SK-N-SH (cell line): ENCODE measurements at regions not wholly inside any gene's neighbourhood (a gene's known extent, or its start where the extent isn't known, plus 50 kb on each side); places are given as distances from the start of the nearest gene placed in this dataset.

Experiments used
- CTCF ChIA-PET: fragments of 300-600, 350-600 bp; formaldehyde crosslinking; extraction: SDS; loops from one replicate; lab custom pipeline; 2021; lab: Yijun Ruan, JAX
- POLR2A ChIA-PET: fragments of 350-600 bp; sonication (Branson Sonifier 250); formaldehyde crosslinking; extraction: SDS; loops from one replicate; lab custom pipeline; 2020; ENCODE audit warnings: antibody characterized with exemption, inconsistent platforms; lab: Yijun Ruan, JAX
- DNase-seq: peaks from one replicate; pipeline ENCODE4 v3.0.0; 2012
- H2AFZ ChIP-seq: fragments of 200-600 bp; sonication (generic); 2 replicates; pipeline ENCODE4 v1.8.1; 2016; ENCODE audit warnings: antibody characterized with exemption, mild to moderate bottlenecking, low read depth
- H3F3A ChIP-seq: fragments of 200-600 bp; sonication (generic); replicated peaks from 2 replicates; pipeline ENCODE3; 2016; ENCODE audit warnings: antibody characterized with exemption, mild to moderate bottlenecking; ENCODE audit not compliant: insufficient read depth
- H3K27ac ChIP-seq, 2 experiments: fragments of 200-500 bp in 1 of 2; fragments of 200-600 bp in 1 of 2; sonication (Bioruptor generic) in 1 of 2; sonication (generic), shearing (Covaris generic) in 1 of 2; 2 replicates each; pipeline versions ENCODE4 v1.5.1 to v1.6.1; 2014 to 2016; ENCODE audit warnings: low read depth in 2 of 2, inconsistent platforms in 1 of 2, low read length in 1 of 2, mild to moderate bottlenecking in 1 of 2, mixed read lengths in 1 of 2
- H3K27me3 ChIP-seq: fragments of 200-600 bp; sonication (generic), shearing (Covaris generic); 2 replicates; pipeline ENCODE4 v1.6.1; 2016; ENCODE audit warnings: mixed run types; ENCODE audit not compliant: insufficient read depth
- H3K36me3 ChIP-seq, 2 experiments: fragments of 200-500 bp in 1 of 2; fragments of 200-600 bp in 1 of 2; sonication (Bioruptor generic) in 1 of 2; sonication (generic) in 1 of 2; replicated peaks in 1 of 2; 2 replicates each; pipeline versions ENCODE3 to v1.5.1; 2014 to 2016; ENCODE audit warnings: low read length in 1 of 2, mild to moderate bottlenecking in 1 of 2; ENCODE audit not compliant: insufficient read depth in 2 of 2, control insufficient read depth in 1 of 2
- H3K4me1 ChIP-seq, 2 experiments: fragments of 200-500 bp in 1 of 2; fragments of 200-600 bp in 1 of 2; sonication (Bioruptor generic) in 1 of 2; sonication (generic), shearing (Covaris generic) in 1 of 2; 2 replicates each; pipeline versions ENCODE4 v1.5.1 to v1.6.1; 2014 to 2016; ENCODE audit warnings: low read depth in 1 of 2, low read length in 1 of 2, mixed run types in 1 of 2; ENCODE audit not compliant: insufficient read depth in 2 of 2, control insufficient read depth in 1 of 2
- H3K4me2 ChIP-seq: fragments of 200-600 bp; sonication (generic), shearing (Covaris generic); 2 replicates; pipeline ENCODE4 v1.6.1; 2017; ENCODE audit warnings: mixed run types
- H3K4me3 ChIP-seq, 2 experiments: fragments of 200-500 bp in 1 of 2; fragments of 200-600 bp in 1 of 2; sonication (Bioruptor generic) in 1 of 2; sonication (generic), shearing (Covaris generic) in 1 of 2; 2 replicates each; pipeline versions ENCODE4 v1.5.1 to v1.8.1; 2014 to 2016; ENCODE audit warnings: low read depth in 2 of 2, inconsistent platforms in 1 of 2, low read length in 1 of 2, mild to moderate bottlenecking in 1 of 2, mixed read lengths in 1 of 2, moderate library complexity in 1 of 2
- H3K79me2 ChIP-seq: fragments of 200-600 bp; sonication (generic); 2 replicates; pipeline ENCODE4 v1.8.1; 2017; ENCODE audit warnings: mild to moderate bottlenecking; ENCODE audit not compliant: insufficient read depth
- H3K9ac ChIP-seq: fragments of 200-600 bp; sonication (generic); 2 replicates; pipeline ENCODE4 v1.6.1; 2017; ENCODE audit warnings: mixed run types
- H3K9me2 ChIP-seq: fragments of 200-600 bp; sonication (generic); 2 replicates; pipeline ENCODE4 v1.6.1; 2017; ENCODE audit warnings: mixed run types
- H3K9me3 ChIP-seq: fragments of 200-600 bp; sonication (generic); 2 replicates; pipeline ENCODE4 v1.6.1; 2017; ENCODE audit warnings: mixed run types, mild to moderate bottlenecking, moderate library complexity
- H4K20me1 ChIP-seq: fragments of 200-600 bp; sonication (generic); 2 replicates; pipeline ENCODE4 v1.6.1; 2017; ENCODE audit warnings: mild to moderate bottlenecking, mixed run types; ENCODE audit not compliant: insufficient read depth
- ELF1 ChIP-seq: IDR thresholded peaks from 2 replicates; pipeline ENCODE4 v1.4.0; 2012
- EZH2phosphoT487 ChIP-seq: fragments of 200-600 bp; sonication (generic); IDR thresholded peaks from 2 replicates; pipeline ENCODE4 v1.6.1; 2017; ENCODE audit warnings: low read depth, mixed run types, mild to moderate bottlenecking, antibody characterized with exemption, moderate library complexity, borderline replicate concordance
- FOSL2 ChIP-seq: IDR thresholded peaks from 2 replicates; pipeline ENCODE4 v1.4.0; 2012; ENCODE audit warnings: low read depth, mild to moderate bottlenecking, moderate library complexity, borderline replicate concordance
- FOXJ3 ChIP-seq: sonication (generic); formaldehyde crosslinking; IDR thresholded peaks from 2 replicates; pipeline ENCODE4 v1.5.1; 2020; ENCODE audit warnings: mild to moderate bottlenecking, missing genetic modification reagents
- FOXM1 ChIP-seq: IDR thresholded peaks from 2 replicates; pipeline ENCODE4 v1.4.0; 2012; ENCODE audit warnings: low read depth, mild to moderate bottlenecking
- GABPA ChIP-seq: IDR thresholded peaks from 2 replicates; pipeline ENCODE4 v1.4.0; 2012; ENCODE audit warnings: low read depth, mild to moderate bottlenecking
- MEF2A ChIP-seq: IDR thresholded peaks from 2 replicates; pipeline ENCODE4 v1.4.0; 2012; ENCODE audit warnings: low read depth, borderline replicate concordance
- NRF1 ChIP-seq: IDR thresholded peaks from 2 replicates; pipeline ENCODE4 v1.6.1; 2012; ENCODE audit warnings: low read depth, mild to moderate bottlenecking, low read length
- POLR2AphosphoS5 ChIP-seq: IDR thresholded peaks from 2 replicates; pipeline ENCODE4 v1.6.1; 2012; ENCODE audit warnings: low read depth, low read length
- RAD21 ChIP-seq: IDR thresholded peaks from 2 replicates; pipeline ENCODE4 v1.6.1; 2012; ENCODE audit warnings: mild to moderate bottlenecking, low read length
- RXRA ChIP-seq: IDR thresholded peaks from 2 replicates; pipeline ENCODE4 v1.4.0; 2012; ENCODE audit warnings: low read depth, mild to moderate bottlenecking, borderline replicate concordance
- SIN3A ChIP-seq: IDR thresholded peaks from 2 replicates; pipeline ENCODE4 v1.6.1; 2012; ENCODE audit warnings: low read depth, mild to moderate bottlenecking, low read length, moderate library complexity, borderline replicate concordance
- TCF12 ChIP-seq: IDR thresholded peaks from 2 replicates; pipeline ENCODE4 v1.4.0; 2012
- TEAD4 ChIP-seq: IDR thresholded peaks from 2 replicates; pipeline ENCODE4 v1.4.0; 2012; ENCODE audit warnings: mild to moderate bottlenecking, borderline replicate concordance; ENCODE audit not compliant: insufficient read depth
- YY1 ChIP-seq: IDR thresholded peaks from 2 replicates; pipeline ENCODE4 v1.4.0; 2012; ENCODE audit warnings: low read depth, mild to moderate bottlenecking
- WGBS: methylation state at CpG from one replicate; pipeline ENCODE4 v1.1.6; 2017; ENCODE audit warnings: low lambda C conversion rate; 5-methylcytosine and 5-hydroxymethylcytosine counted together
- TF ChIP-seq, protein P1 (sequence below): IDR thresholded peaks from 2 replicates; pipeline ENCODE4 v1.4.0; 2012; ENCODE audit warnings: low read depth, borderline replicate concordance
- TF ChIP-seq, protein P2 (sequence below): IDR thresholded peaks from 2 replicates; pipeline ENCODE4 v1.4.0; 2012; ENCODE audit warnings: low read depth, borderline replicate concordance
- TF ChIP-seq, protein P3 (sequence below): fragments of 150-350 bp; IDR thresholded peaks from 2 replicates; pipeline ENCODE4 v1.6.1; 2016; ENCODE audit warnings: mild to moderate bottlenecking, low read depth, low read length
- TF ChIP-seq, protein P4 (sequence below): fragments of 150-350 bp; IDR thresholded peaks from 2 replicates; pipeline ENCODE4 v1.6.1; 2017; ENCODE audit warnings: antibody characterized with exemption, low read length, low read depth, borderline replicate concordance

DNA sequence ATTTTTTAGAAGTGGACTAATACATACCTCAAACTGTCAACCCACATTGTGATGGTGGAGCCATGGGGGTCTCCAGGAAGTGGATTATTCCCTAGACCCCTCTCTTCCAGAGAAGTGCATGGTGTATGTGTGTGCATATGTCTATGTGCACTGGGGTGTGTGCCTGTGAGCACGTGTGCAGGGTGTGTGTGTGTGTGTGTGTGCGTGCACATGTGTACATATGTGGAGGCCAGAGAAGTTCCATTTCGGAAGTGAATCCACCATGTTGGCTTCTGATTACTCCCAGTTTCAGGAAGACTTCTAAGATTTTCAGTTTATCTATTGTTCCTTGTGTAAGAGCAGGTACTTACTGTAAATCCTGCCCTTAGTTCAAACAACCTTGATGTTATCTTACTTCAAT lies 208.5 kb upstream of the SULF2 start:
- POLR2A ChIA-PET: no interaction called here
- Histone ChIP-seq H3K79me2 (no peaks in the 10 kb centered on the region), H4K20me1 (no peaks in the 10 kb centered on the region), H2AFZ (no peak overlapping the region), H3K9me3 (no peaks in the 10 kb centered on the region), H3F3A (no peaks in the 10 kb centered on the region), H3K4me2 (no peak overlapping the region), H3K36me3 (no peaks in the 10 kb centered on the region), H3K27ac (no peak overlapping the region), H3K9ac (no peak overlapping the region)
- DNase-seq: no peak
- TF ChIP-seq ELF1: no peak
- no peak for TF ChIP-seq TEAD4
- no peak for TF ChIP-seq TCF12
- TF ChIP-seq, protein P1, sequence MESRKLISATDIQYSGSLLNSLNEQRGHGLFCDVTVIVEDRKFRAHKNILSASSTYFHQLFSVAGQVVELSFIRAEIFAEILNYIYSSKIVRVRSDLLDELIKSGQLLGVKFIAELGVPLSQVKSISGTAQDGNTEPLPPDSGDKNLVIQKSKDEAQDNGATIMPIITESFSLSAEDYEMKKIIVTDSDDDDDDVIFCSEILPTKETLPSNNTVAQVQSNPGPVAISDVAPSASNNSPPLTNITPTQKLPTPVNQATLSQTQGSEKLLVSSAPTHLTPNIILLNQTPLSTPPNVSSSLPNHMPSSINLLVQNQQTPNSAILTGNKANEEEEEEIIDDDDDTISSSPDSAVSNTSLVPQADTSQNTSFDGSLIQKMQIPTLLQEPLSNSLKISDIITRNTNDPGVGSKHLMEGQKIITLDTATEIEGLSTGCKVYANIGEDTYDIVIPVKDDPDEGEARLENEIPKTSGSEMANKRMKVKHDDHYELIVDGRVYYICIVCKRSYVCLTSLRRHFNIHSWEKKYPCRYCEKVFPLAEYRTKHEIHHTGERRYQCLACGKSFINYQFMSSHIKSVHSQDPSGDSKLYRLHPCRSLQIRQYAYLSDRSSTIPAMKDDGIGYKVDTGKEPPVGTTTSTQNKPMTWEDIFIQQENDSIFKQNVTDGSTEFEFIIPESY: no peak
- no peak for TF ChIP-seq GABPA
- TF ChIP-seq EZH2phosphoT487: no peak
- no peak for TF ChIP-seq FOXJ3 (CRISPR knock-in tag)
- no peak for TF ChIP-seq RAD21
- no peak for TF ChIP-seq FOXM1
- no peak for TF ChIP-seq RXRA
- TF ChIP-seq YY1: no peak
- no peak for TF ChIP-seq POLR2AphosphoS5
- no peak for TF ChIP-seq MEF2A
- TF ChIP-seq, protein P2, sequence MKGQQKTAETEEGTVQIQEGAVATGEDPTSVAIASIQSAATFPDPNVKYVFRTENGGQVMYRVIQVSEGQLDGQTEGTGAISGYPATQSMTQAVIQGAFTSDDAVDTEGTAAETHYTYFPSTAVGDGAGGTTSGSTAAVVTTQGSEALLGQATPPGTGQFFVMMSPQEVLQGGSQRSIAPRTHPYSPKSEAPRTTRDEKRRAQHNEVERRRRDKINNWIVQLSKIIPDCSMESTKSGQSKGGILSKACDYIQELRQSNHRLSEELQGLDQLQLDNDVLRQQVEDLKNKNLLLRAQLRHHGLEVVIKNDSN: no peak
- TF ChIP-seq, all 33 proteins: peak for 0
- 47% methylated on average over 3 of the region's 3 CpGs for WGBS
- no peak overlapping the region for H3K4me3 ChIP-seq
- H3K9me2 ChIP-seq: no peaks in the 10 kb centered on the region
- CTCF ChIA-PET: no interaction called here
- H3K4me1 ChIP-seq: peaks cover 0 to 15% of the 10 kb centered on the region in 2 experiments; a peak in 1 of 4 replicates
- no peaks in the 10 kb centered on the region for H3K27me3 ChIP-seq

DNA sequence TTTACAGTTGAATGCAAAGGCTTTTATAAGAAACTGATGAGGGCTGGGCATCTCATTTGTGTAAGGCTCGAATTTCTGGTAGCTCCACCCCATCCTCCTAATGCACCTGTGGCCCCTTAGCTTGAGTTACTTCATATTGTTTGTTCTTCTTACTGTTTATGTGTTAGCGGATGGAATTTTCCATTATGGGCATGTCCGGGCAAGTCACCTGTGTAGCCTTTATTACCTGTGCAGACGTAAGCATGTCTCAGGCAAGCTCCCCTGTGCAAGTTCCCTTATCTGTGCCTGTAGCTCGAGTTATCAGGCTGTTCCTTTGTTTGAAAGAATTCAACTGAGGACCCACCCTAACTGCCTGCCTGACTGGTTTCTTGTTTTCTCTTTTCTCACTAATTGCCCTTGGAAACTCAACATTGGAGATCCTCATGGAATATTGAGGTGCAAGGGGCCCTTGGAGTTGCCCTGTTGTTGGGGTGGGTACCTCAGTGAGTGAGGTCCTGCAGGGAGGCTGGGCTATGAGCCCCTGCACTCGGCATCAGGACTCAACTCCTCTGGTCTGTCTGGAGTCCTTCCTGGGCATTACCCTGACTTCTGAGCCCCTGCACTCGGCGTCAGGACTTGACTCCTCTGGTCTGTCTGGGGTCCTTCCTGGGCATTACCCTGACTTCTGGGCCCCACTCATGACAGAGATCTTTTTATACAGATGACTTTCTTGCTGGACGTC lies 207.9 kb upstream of the SULF2 start:
- H2AFZ ChIP-seq: no peak overlapping the region
- CTCF ChIA-PET: interaction anchor here (1.5 kb wide), 1 partner anchor 627 kb away, joined by 4 read pairs; no protein-coding TSS in a partner anchor
- no peak for TF ChIP-seq RAD21
- TF ChIP-seq NRF1: no peak
- no peak for TF ChIP-seq ELF1
- TF ChIP-seq, protein P3, sequence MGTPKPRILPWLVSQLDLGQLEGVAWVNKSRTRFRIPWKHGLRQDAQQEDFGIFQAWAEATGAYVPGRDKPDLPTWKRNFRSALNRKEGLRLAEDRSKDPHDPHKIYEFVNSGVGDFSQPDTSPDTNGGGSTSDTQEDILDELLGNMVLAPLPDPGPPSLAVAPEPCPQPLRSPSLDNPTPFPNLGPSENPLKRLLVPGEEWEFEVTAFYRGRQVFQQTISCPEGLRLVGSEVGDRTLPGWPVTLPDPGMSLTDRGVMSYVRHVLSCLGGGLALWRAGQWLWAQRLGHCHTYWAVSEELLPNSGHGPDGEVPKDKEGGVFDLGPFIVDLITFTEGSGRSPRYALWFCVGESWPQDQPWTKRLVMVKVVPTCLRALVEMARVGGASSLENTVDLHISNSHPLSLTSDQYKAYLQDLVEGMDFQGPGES: no peak
- no peak for TF ChIP-seq FOSL2
- TF ChIP-seq GABPA: no peak
- TF ChIP-seq, protein P4, sequence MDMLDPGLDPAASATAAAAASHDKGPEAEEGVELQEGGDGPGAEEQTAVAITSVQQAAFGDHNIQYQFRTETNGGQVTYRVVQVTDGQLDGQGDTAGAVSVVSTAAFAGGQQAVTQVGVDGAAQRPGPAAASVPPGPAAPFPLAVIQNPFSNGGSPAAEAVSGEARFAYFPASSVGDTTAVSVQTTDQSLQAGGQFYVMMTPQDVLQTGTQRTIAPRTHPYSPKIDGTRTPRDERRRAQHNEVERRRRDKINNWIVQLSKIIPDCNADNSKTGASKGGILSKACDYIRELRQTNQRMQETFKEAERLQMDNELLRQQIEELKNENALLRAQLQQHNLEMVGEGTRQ: no peak
- no peak for TF ChIP-seq FOXJ3 (CRISPR knock-in tag)
- no peak for TF ChIP-seq SIN3A
- no peaks in the 10 kb centered on the region for H3K36me3 ChIP-seq
- H3F3A ChIP-seq: no peaks in the 10 kb centered on the region
- WGBS: 45% methylated on average over 8 of the region's 9 CpGs
- POLR2A ChIA-PET: no interaction called here
- H3K4me1 ChIP-seq: peaks cover 0 to 15% of the 10 kb centered on the region in 2 experiments; a peak in 1 of 4 replicates
- no peaks in the 10 kb centered on the region for H3K27me3 ChIP-seq
- no peaks in the 10 kb centered on the region for H3K79me2 ChIP-seq
- no peak for DNase-seq
- no peaks in the 10 kb centered on the region for H4K20me1 ChIP-seq
- no peak overlapping the region for H3K27ac ChIP-seq
- no peaks in the 10 kb centered on the region for H3K9me3 ChIP-seq
- H3K9me2 ChIP-seq: no peaks in the 10 kb centered on the region
- no peak overlapping the region for H3K4me3 ChIP-seq
- no peak overlapping the region for H3K9ac ChIP-seq
- H3K4me2 ChIP-seq: no peak overlapping the region
